ENCODE measurements at regions not wholly inside any gene's neighbourhood (a gene's known extent, or its start where the extent isn't known, plus 50 kb on each side); places are given as distances from the start of the nearest gene placed in this dataset.

DNA sequence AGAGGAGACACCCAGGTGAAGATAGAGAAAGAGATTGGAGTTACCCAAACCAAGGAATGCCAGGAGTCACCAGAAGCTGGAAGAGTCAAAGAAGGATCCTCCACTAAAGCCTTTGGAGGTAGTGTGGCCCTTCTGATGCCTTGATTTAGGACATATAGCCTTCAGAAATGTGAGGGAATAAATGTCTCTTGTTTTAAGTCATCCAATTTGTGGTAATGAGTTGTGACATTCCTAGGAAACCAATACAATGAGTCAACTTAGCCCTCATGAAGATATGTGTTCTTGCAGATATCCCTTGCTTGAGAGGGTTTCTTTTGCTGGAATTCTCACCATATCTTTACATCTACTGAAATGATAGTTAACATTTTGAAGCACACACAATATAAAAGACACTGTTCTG, 58.8 kb downstream of the CCER1 start:
- TF ChIP-seq, protein P1, sequence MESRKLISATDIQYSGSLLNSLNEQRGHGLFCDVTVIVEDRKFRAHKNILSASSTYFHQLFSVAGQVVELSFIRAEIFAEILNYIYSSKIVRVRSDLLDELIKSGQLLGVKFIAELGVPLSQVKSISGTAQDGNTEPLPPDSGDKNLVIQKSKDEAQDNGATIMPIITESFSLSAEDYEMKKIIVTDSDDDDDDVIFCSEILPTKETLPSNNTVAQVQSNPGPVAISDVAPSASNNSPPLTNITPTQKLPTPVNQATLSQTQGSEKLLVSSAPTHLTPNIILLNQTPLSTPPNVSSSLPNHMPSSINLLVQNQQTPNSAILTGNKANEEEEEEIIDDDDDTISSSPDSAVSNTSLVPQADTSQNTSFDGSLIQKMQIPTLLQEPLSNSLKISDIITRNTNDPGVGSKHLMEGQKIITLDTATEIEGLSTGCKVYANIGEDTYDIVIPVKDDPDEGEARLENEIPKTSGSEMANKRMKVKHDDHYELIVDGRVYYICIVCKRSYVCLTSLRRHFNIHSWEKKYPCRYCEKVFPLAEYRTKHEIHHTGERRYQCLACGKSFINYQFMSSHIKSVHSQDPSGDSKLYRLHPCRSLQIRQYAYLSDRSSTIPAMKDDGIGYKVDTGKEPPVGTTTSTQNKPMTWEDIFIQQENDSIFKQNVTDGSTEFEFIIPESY (IDR thresholded peaks at IDR 0.05) = no peak
- TF ChIP-seq, protein P2, sequence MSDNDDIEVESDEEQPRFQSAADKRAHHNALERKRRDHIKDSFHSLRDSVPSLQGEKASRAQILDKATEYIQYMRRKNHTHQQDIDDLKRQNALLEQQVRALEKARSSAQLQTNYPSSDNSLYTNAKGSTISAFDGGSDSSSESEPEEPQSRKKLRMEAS (IDR thresholded peaks at IDR 0.05) = no peak
- TF ChIP-seq RXRA (IDR thresholded peaks at IDR 0.05) (no peak), HNF4G (IDR thresholded peaks at IDR 0.05) (no peak), JUND (IDR thresholded peaks at IDR 0.05) (no peak), FOXA2 (IDR thresholded peaks at IDR 0.05) (no peak), NR2F2 (IDR thresholded peaks at IDR 0.05) (no peak), EGR1 (IDR thresholded peaks at IDR 0.05; ENCODE audit: low read depth in 2 of 2) (no peak), RAD21 (IDR thresholded peaks at IDR 0.05) (no peak), FOXA1 (IDR thresholded peaks at IDR 0.05) (no peak), SP1 (IDR thresholded peaks at IDR 0.05) (no peak), GABPA (IDR thresholded peaks at IDR 0.05 in 1 of 2, conservative IDR thresholded peaks at IDR 0.05 in 1 of 2) (no peak), HNF4A (conservative IDR thresholded peaks at IDR 0.05) (no peak), TAF1 (conservative IDR thresholded peaks at IDR 0.05) (no peak), YY1 (IDR thresholded peaks at IDR 0.05) (no peak)
- TF ChIP-seq, protein P3, sequence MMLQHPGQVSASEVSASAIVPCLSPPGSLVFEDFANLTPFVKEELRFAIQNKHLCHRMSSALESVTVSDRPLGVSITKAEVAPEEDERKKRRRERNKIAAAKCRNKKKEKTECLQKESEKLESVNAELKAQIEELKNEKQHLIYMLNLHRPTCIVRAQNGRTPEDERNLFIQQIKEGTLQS (IDR thresholded peaks at IDR 0.05) = no peak
- TF ChIP-seq, protein P4, sequence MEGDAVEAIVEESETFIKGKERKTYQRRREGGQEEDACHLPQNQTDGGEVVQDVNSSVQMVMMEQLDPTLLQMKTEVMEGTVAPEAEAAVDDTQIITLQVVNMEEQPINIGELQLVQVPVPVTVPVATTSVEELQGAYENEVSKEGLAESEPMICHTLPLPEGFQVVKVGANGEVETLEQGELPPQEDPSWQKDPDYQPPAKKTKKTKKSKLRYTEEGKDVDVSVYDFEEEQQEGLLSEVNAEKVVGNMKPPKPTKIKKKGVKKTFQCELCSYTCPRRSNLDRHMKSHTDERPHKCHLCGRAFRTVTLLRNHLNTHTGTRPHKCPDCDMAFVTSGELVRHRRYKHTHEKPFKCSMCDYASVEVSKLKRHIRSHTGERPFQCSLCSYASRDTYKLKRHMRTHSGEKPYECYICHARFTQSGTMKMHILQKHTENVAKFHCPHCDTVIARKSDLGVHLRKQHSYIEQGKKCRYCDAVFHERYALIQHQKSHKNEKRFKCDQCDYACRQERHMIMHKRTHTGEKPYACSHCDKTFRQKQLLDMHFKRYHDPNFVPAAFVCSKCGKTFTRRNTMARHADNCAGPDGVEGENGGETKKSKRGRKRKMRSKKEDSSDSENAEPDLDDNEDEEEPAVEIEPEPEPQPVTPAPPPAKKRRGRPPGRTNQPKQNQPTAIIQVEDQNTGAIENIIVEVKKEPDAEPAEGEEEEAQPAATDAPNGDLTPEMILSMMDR (IDR thresholded peaks at IDR 0.05; ENCODE audit: low read depth, low read length, missing input control) = no peak
- TF ChIP-seq, protein P5, sequence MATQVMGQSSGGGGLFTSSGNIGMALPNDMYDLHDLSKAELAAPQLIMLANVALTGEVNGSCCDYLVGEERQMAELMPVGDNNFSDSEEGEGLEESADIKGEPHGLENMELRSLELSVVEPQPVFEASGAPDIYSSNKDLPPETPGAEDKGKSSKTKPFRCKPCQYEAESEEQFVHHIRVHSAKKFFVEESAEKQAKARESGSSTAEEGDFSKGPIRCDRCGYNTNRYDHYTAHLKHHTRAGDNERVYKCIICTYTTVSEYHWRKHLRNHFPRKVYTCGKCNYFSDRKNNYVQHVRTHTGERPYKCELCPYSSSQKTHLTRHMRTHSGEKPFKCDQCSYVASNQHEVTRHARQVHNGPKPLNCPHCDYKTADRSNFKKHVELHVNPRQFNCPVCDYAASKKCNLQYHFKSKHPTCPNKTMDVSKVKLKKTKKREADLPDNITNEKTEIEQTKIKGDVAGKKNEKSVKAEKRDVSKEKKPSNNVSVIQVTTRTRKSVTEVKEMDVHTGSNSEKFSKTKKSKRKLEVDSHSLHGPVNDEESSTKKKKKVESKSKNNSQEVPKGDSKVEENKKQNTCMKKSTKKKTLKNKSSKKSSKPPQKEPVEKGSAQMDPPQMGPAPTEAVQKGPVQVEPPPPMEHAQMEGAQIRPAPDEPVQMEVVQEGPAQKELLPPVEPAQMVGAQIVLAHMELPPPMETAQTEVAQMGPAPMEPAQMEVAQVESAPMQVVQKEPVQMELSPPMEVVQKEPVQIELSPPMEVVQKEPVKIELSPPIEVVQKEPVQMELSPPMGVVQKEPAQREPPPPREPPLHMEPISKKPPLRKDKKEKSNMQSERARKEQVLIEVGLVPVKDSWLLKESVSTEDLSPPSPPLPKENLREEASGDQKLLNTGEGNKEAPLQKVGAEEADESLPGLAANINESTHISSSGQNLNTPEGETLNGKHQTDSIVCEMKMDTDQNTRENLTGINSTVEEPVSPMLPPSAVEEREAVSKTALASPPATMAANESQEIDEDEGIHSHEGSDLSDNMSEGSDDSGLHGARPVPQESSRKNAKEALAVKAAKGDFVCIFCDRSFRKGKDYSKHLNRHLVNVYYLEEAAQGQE (IDR thresholded peaks at IDR 0.05) = no peak
- H3K36me3 ChIP-seq (ENCODE audit: control insufficient read depth in 4 of 4, insufficient read depth in 3 of 4, low read depth in 1 of 4, low read length in 3 of 4) = no peaks in the 10 kb centered on the region

More for the DNA sequence above, 58.8 kb downstream of the CCER1 start:
- Histone ChIP-seq H3K9ac (ENCODE audit: low read depth in 1 of 2, low read length in 2 of 2) (no peak overlapping the region), H3K4me1 (ENCODE audit: control insufficient read depth in 4 of 4, insufficient read depth in 4 of 4, low read length in 3 of 4) (no peaks in the 10 kb centered on the region), H3K27me3 (ENCODE audit: control insufficient read depth in 4 of 4, insufficient read depth in 4 of 4, low read length in 3 of 4) (no peaks in the 10 kb centered on the region), H3K9me3 (ENCODE audit: control insufficient read depth in 4 of 4, low read length in 3 of 4) (no peaks in the 10 kb centered on the region), H3K27ac (ENCODE audit: low read depth in 1 of 2, low read length in 2 of 2) (no peak overlapping the region), H3K4me3 (ENCODE audit: low read depth in 1 of 3, low read length in 3 of 3) (no peak overlapping the region)
- DNase-seq (ENCODE audit: low spot score) = no peak
